ENCODE measurements at regions not wholly inside any gene's neighbourhood (a gene's known extent, or its start where the extent isn't known, plus 50 kb on each side); places are given as distances from the start of the nearest gene placed in this dataset.
"Not testable (repeated sequence)": the region's sequence is repeated elsewhere in the genome, so short reads cannot be mapped to it uniquely, and the experiment has no call there.

DNA sequence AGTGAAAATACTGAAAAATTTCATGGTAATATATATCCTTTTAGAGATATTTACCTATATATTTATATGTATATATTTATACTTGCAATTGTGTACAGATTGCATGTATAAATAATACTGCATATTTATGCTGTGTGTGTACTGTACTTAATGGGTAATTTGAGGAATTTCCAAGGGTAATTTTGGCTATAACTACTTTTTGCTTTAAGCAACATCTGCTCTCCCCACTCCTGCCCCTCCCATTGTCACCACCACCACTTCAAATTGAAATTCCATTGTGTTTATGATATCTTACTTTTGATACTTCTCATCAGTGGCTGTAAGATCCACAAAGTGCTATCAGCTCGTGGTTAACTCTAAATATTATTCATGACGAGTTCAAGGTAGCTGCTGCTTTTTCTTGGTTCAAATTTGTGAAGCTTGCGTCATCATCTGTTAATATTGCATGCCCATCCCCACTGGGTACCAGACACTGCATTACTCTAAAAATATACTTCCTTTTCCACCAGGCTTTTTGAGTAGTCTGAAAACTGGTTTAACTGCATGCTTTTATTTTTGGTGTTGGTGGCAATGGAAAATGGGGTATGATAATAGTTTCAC, 91.7 kb upstream of the MITF start:
- no peak for DNase-seq (ENCODE audit: low read depth)

DNA sequence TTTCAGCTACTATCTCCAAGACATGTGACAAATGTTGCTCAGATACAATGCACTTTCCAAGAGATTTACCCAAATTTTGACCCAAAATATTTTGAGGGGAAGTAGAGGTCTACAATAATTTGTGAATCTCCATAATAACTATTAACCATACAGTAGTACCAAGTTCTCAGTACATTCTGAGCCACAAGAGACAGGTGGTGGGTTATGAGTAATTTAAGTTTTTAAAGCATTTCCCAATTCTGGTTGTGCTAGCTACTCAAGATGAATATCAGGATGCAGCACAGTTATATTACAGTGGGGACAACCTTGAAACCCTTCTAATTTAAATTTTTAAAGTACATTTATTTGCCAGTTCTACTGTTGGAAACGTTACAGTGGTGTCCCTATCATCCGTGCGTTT, 92.2 kb upstream of the MITF start:
- DNase-seq (ENCODE audit: low read depth): no peak

- DNase-seq (ENCODE audit: low read depth): no peak
Observed at GRCh38 chr3:69646287-69647067, 92.8 kb upstream of the MITF start.

DNA sequence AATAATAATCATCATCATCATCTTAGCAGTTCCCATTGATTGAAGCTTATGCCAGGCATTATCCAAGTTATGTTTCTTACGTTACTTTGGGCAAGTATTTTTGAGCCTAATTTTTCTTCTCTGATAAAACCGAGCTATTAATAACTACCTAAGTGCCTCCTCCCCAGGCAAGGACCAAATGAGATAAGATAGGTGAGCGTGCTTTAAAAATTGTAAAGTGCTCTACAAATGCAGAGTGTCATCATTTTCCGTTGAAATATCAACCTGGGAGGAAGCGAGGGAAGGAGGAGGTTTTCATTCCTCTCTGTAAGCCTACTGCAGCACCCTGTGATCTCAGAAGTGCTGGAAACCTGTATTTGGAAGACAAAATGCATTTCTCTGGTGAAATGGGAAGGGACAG, 96.7 kb upstream of the MITF start:
- no peak for DNase-seq (ENCODE audit: low read depth)

GRCh38 chr3:69639851-69640250, 99.4 kb upstream of the MITF start:
- DNase-seq (ENCODE audit: low read depth): no peak

DNA sequence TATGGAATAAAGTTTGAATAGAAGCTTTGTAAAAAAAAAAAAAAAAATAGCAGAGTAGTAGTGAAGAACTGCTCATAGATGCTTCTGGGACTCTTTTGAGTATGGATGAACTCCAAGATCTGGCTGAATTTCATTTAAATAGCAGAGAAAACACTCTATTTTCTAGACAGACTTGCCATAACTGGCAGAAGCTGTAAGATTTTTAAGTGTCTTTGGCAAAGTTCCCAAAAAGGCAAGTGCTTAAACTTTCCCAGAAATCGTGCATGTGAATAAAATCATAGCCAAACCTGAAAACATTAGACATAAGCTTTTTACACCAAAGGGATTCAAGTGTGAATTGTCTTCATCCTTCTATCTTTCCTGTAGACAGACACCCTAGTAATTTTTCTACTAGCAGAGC, 110.3 kb upstream of the MITF start:
- DNase-seq (ENCODE audit: low read depth): no peak

- DNase-seq (ENCODE audit: low read depth): no peak
Observed at GRCh38 chr3:69613286-69613685, 126.0 kb upstream of the MITF start.

GRCh38 chr3:69612791-69613190, 126.5 kb upstream of the MITF start:
- DNase-seq (ENCODE audit: low read depth): no peak

- not testable (repeated sequence) for DNase-seq (ENCODE audit: low read depth)
Observed at GRCh38 chr3:69609566-69609965, 129.7 kb upstream of the MITF start.

DNA sequence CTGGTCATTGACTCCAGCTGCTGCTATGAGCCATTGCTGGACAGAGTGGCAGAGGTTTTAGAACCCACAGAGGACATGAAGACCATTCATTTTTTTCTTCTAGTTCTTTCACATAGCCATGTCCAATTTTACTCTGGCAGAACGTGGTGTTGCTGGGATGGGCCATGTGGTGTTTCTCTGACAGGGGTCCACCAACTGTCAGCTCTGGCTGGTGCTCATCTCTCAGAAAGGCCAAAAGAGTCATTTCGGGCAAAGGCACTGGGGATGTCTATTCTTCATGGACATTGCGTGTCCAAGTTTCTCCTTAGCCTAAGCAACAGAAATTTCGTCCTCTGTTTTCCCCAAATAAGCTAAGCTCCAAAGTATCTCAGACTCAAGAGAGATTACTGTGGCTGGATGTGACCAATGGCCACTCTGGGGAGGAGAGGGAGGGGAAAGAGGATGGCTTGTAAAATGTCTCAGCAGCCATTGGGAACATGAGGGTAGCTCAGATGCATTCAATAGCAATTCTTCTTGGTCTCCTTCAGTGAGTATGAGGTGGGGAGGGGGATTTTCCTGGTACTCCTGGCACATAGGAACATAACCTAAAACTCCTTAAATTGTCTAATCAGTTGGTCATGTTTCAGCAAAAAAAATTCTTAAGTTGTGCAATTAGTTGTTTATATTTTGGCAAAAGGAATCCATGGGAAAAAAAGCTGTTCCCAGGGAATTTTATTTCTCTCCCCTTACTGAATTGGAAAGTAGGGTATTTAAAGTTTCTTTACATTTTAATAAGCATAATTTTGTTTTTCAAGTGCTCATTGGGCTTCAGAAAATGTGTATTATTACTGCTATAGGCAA, 131.6 kb upstream of the MITF start:
- no peak for DNase-seq (ENCODE audit: low read depth)

GRCh38 chr3:69605867-69606266, 133.4 kb upstream of the MITF start:
- no peak for DNase-seq (ENCODE audit: low read depth)

DNA sequence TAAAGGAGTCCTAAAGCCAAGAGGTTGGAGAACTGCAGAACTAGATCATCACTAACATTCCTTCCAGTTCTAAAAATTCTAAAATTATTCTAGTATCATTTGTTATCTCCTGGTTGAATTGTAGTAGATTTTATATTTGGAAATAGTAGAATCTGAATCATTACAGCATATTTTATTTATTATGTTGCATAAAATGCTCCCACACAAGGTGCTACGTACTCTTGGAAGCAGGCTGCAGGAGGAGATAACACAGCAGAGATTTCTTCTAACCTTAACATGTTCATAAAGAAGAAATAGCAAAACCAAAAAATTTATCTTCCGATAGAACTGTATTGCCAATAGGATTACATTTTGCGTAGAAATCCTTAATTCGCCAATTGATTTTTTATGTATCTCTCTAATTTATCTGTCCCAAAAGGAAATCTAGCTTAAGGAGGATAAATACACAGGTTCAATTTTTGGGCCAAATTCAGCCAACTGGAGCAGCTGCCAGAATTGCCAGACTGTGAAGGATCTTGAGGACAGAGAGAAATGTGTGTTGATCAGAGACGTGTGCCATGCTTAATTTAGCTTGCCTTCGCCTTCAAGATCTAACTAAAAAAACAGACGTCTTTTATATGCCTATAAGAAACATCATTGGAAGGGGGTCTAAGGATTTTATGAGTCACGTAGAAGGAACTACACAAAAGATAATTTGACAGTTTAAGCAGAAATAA, 134.4 kb upstream of the MITF start:
- no peak for DNase-seq (ENCODE audit: low read depth)

- no peak for DNase-seq (ENCODE audit: low read depth)
Observed at GRCh38 chr3:69602112-69602511, 137.2 kb upstream of the MITF start.

DNA sequence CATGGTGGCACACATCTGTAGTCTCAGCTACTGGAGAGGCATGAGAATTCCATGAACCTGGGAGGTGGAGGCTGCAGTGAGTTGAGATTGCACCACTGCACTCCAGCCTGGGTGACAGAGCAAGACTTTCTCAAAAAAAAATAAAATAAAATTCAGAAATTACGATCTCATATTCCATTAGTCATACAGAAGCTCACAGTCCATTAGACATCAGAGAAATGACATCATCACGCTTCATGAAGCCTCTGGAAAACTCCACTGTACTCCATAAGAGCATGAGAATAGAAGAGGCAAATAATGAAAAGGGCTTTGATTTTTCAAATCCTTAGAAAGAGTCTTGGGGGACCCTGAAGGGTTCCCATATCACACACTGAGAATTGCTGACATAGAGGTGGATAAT, 145.0 kb upstream of the MITF start:
- DNase-seq (ENCODE audit: low read depth): no peak

GRCh38 chr3:69591164-69591736, 148.0 kb upstream of the MITF start:
- DNase-seq (ENCODE audit: low read depth): no peak

GRCh38 chr3:69590111-69590510, 149.2 kb upstream of the MITF start:
- no peak for DNase-seq (ENCODE audit: low read depth)

- DNase-seq (ENCODE audit: low read depth): no peak
Observed at GRCh38 chr3:69588170-69588569, 151.1 kb upstream of the MITF start.

- no peak for DNase-seq (ENCODE audit: low read depth)
Observed at GRCh38 chr3:69585472-69585871, 153.8 kb upstream of the MITF start.

- no peak for DNase-seq (ENCODE audit: low read depth)
Observed at GRCh38 chr3:69582044-69582443, 157.2 kb upstream of the MITF start.

- DNase-seq (ENCODE audit: low read depth): no peak
Observed at GRCh38 chr3:69579306-69580041, 159.8 kb upstream of the MITF start.

DNA sequence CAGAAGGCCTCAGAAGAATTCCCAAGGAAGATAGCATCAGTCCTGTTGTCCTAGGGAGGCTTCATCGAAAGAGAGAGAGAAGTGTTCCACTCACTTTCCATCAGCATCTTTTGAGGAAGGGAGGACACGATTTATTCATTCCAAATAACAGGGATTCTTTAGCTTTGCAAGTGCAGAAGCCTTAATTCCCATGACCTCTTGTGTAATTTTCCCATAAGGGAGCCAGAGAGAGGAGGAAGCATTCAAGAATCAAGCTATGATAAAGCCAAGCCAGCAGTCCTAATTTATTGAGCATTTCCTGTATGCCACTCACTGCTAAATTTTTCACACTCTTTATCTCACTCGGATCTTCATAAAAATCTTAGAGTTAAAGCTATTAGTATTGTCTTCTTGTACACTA, 169.7 kb upstream of the MITF start:
- no peak for DNase-seq (ENCODE audit: low read depth)

Measured in activated T-cell treated with anti-CD3 and anti-CD28 coated beads for 48 hours (primary cell).